Fibroblast of skin of abdomen (primary cell): ENCODE measurements at regions not wholly inside any gene's neighbourhood (a gene's known extent, or its start where the extent isn't known, plus 50 kb on each side); places are given as distances from the start of the nearest gene placed in this dataset.

Source experiments
- DNase-seq: peaks from one replicate; pipeline ENCODE4 v3.0.0-alpha.2; 2013

DNA sequence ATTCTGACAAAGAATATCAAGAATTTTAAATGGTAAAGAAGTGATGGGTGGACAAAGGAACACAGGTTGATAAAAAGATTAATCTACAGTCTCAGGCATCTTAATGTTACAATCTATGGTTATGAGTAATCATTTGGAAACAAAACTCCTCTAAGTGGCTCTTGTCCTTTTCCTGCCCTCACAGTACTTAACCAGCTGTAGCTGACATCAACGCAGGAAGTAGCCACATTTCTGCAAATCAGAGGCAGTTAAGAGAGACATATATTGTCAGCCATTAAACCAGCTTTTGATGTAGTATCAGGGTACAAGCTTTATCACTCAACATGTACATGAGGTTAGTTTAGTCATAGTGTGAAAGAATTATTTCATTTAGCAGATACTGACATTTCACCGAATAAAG, 244.6 kb downstream of the NR4A2 start:
- no peak for DNase-seq

GRCh38 chr2:156083763-156084493, 248.6 kb downstream of the NR4A2 start:
- DNase-seq: no peak

GRCh38 chr2:156079845-156080244, 252.7 kb downstream of the NR4A2 start:
- no peak for DNase-seq

DNA sequence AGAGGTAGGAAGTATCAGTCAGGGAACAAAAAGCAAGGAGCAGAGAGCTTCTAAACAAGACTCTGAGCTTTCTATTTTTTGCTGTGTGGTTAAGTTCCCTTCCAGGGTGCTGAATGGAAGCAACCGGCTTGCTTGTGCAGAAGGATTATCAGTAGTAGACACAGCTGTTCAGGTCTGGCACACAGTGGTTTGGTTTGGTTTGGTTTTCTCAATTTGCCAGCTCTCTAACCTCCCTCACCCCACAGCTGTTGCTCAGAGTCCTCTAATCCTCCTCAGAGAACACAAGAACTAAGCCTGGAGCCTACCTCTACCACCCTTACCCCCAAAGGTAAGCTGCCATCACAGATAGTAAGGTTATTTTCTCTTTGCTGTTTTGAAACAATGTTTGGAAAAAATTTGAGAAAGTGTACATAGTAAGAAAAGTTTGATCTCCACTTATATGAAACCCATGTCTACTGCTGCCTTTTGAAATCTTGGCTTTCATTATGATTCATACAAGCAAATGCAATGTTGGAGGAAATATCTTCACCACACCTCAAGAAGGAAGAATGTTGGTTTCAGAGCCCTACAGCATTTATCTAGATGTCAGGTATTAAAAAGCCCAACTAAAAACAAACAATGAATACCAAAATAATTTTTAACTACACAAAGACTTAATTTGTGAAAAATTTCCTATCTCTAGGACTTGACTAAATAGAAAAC, 255.3 kb downstream of the NR4A2 start:
- no peak for DNase-seq

DNA sequence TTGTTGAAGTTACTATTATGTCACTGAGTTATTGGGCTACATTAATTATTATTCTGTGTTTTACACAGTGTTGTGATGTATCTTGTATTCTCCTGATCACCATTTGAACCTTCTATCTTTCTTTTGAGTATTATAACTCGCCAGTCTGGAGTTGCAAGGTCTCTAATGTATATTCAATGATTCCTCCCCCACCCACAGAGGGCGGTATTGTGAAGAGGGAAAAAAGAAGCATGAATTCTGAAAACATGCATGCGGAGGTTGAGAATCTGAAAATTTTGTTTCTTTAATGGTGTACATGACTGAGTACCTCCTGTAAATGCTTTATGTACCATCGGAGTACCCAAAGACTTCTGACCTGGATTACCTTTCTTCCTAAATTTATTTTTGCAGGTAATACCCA, 266.6 kb downstream of the NR4A2 start:
- DNase-seq: no peak

GRCh38 chr2:156064540-156064939, 268.0 kb downstream of the NR4A2 start:
- DNase-seq: no peak

DNA sequence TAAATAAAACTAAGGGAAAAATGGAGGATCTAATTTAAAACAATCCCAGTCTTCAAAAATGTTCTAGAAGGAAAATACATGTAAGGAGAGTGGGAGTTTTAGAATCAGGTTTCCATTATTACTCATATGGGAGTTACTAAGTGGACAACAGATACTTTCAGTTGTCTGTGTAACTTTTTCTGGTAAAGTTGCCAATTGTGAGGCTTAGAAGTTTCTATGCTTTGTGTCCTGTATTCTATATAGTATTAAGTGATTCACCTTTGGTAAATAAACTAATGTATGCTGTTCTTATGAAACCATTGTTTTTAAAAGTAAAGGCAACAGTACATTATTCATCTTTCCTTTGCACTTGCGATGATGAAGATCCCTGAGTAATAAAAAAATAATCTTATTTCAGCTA, 274.9 kb downstream of the NR4A2 start:
- DNase-seq: no peak

DNA sequence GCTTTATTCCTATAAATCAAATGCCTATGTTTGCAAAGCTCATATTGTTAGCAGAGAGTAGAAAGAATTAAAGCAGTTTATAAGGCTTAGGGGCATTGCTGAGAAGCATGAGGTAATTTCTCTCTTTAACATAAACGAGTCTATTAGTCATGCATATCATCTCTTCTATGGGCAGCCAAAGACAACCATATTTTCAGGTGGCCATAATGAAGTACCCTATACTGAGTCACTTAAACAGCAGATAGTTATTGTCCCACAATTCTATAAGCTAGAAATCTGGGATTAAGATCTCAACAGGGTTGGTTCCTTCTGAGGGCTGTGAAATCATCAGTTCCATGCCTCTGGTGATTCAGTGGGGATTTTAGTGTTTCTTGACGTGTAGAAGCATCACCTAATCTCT, 277.5 kb downstream of the NR4A2 start:
- DNase-seq: no peak

DNA sequence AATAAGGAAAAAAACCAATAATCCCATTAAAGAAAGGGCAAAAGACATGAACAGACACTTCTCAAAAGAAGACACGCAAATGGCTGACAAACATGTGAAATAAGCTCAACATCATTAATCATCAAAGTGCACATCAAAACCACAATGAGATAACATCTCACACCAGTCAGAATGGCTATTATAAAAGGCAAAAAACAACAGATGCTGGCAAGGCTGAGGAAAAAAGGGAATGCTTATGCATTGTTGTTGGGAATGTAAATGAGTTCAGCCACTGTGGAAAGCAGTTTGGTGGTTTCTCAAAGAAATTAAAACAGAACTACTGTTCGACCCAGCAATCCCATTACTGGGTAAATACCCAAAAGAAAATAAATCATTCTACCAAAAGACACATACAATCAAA, 285.6 kb downstream of the NR4A2 start:
- DNase-seq: no peak

- DNase-seq: no peak
Measured at GRCh38 chr2:156042895-156043294, 289.6 kb downstream of the NR4A2 start.

- no peak for DNase-seq
Measured at GRCh38 chr2:156038021-156038420, 294.5 kb downstream of the NR4A2 start.

DNA sequence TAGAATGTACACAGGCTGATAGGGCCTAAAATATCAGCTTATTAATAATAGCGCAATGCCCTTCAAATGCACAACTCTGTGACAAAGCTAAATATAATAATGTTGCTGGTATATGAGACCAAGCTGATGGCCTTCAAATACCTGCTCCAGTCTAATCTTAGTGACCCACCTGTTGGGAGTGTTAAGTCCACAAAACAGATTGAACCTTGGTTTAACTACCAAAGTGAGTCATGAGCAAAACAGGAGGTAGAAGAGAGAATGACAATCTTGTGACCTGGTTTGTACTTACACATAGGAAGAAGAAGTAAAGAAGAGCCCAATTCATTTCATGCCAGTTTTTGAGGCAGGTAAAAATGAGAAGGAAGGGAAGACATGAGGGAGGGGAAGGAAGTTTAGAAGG, 295.0 kb downstream of the NR4A2 start:
- no peak for DNase-seq

DNA sequence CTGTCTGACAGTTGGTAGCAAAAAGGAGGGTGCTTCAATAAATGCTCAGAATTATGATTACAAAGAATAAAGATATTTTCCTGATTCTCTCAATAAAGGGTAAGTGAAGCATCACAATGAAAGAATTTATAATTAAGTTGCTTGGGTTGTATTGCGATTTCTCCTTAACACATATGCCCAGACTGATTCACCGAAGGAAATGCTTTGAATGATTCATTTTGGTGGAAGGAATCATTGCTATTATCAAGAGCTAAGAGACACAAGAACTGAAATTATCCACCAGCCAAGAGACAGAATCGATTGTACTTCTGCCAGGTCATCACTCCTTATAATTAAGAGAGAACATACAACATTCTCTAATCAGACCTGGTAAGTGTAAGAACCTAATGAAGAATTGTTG, 301.4 kb downstream of the NR4A2 start:
- no peak for DNase-seq

- DNase-seq: no peak
Measured at GRCh38 chr2:156023229-156023869, 309.2 kb downstream of the NR4A2 start.

- DNase-seq: no peak
Measured at GRCh38 chr2:156021146-156022040, 311.1 kb downstream of the NR4A2 start.

DNA sequence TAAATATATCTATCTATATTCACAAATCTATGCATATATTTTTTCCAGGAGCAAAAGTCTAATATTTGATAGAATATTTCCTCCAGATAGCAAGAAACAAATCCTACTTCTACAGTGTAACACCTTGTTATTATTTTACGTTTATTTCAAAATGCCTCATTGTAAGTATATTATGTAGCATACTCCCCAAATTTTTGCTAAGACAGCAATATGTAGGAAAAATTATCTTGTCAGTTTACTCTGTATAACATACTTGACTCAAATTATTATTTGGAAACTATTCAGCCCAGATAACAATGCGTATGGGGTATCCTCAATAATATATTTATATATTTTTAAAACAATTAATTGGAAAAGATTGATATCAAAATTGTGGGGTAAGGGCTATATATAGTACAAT, 313.2 kb downstream of the NR4A2 start:
- DNase-seq: no peak

DNA sequence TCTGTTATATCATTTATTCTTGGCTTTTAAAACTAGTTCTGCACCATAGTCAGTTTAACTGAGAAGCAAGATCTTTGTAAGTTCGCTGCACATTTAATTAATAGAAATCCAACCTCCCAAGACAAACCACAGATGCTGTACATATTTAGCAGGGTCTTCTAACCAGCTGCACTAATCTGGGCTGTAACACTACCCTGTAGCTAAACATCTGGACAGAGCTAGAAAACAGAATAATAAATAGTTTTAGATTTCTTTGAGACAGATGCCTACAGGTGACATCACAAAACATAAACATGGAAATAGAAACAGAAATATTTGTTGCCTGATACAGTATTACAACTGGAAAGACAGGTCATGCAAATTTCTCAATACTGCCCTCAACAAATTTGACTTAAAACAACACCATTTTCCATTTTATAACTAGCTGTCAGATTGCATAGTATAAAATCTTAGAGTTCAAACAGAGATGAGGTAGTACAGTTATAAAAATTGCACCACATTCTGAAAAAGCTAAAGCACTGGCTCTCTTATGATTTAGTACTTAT, 315.1 kb downstream of the NR4A2 start:
- DNase-seq: no peak

GRCh38 chr2:156009293-156009692, 323.2 kb downstream of the NR4A2 start:
- no peak for DNase-seq

DNA sequence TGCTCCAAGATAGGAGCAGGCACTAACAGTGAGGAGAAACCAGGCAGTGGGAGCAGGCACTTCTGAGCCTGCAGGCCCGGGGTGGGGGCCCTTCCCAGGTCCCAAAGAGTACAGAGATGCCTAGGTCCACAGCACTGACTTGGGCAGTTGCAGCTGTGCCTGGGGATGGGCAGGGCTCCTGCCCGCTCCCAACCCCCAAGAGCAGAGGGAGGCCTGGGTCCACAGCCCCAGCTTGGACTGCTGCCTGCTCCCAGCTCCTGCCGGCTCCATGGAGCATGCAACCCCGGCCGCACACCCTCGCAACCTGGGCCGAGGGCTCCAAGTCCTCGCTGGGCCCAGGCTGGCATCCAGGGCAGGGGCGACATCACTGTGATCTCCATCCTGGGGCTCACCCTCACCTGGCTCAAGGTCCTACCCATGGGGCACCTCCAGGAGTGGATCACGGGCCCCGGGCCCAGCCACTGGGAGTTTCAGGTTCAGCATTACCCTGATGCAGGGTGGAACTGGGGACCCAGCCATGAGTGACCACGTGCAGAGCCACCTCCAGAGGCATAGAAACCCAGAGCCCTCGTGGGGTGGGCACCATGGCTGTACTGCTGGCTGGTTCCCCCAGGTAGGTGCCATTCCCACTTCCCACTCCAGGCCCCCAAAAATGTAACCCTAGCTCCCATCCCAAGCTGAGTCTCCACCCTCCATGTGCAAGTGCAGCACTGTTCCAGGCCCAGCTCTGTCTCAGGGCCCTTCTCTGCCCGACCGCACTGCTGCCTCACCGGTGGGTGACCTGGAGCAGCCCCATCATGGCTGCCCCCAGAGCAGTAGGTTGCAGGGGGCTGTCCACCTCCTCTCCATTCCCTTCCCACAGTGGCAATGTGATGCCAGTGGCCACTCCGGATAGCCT, 325.6 kb downstream of the NR4A2 start:
- no peak for DNase-seq

DNA sequence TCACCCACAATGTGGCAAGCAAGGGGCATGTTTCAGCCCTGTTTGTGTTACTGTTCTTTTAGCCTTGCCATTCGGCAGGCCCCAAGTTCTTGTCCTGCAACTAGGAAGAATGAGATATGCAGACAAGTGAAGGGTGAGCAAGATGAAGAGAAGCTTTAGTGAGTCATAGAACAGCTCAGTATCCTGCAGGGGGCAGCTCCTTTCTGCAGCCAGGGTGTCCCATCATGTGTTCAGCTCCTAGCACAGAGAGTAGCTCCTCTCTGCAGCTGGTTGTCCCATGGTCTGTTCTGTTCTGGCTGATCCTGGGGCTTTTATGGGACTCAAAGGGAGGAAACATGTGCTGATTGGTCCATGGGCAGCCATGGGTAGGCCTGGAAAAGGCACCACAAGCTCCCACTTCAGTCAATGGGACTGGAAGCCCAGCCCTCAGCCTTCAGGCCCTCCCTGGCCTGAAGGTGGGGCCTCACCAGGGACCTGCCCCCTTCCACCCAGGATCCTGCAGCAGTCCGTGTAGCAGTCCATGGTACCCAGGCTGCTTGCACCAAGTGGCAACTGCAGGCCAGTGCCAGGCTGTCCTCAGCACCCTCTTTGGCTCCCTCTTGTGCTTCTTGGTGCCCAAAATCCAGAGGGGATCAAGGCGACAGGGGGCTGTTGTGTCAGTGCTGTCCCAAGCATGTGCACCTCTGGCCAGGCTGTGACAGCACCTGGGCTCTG, 326.4 kb downstream of the NR4A2 start:
- no peak for DNase-seq

DNA sequence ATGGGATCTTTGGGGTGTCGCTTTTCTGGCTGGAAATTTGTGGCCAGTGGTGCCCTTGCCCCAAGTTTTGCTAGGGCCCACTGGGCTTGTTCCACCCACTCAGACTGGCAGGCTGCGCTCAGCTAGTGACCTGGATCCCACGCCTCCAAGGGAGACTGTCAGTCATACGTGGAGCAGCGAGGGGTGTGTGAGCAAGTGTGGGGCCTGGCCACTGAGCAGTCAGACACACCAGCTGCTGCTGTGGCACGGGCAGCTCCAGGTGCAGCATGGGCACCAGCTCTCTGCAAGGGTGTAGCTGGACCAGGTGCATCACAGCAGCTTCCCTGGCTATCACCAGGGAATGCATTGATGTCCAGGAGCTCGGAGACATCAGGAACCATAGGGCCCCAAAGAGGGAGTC, 327.0 kb downstream of the NR4A2 start:
- no peak for DNase-seq
